ENCODE measurements at regions not wholly inside any gene's neighbourhood (a gene's known extent, or its start where the extent isn't known, plus 50 kb on each side); places are given as distances from the start of the nearest gene placed in this dataset.

- Histone ChIP-seq H3K27ac (no peak overlapping the region), H3K4me1 (no peaks in the 10 kb centered on the region), H3K36me3 (no peaks in the 10 kb centered on the region), H3K27me3 (no peaks in the 10 kb centered on the region), H3K9me3 (no peaks in the 10 kb centered on the region), H3K4me3 (no peak overlapping the region)
- DNase-seq = no peak
- no peak for TF ChIP-seq POLR2A (IDR thresholded peaks at IDR 0.05)
- TF ChIP-seq CTCF (IDR thresholded peaks at IDR 0.05 in 4 of 5, conservative IDR thresholded peaks at IDR 0.05 in 1 of 5) = no peak
- ATAC-seq = no peak
- in situ Hi-C loops (cut with MboI; ENCODE audit: low sequenced_read_pairs in 4 of 4) (no loop called here), intact Hi-C loops (cut with DNase I; ENCODE audit: low total_unique reads) (no loop called here)
These were observed 386.6 kb upstream of the THBS1 start for GRCh38 chr15:39194106-39194830.

- H3K4me3 ChIP-seq = no peak overlapping the region
- H3K27me3 ChIP-seq = no peaks in the 10 kb centered on the region
- H3K9me3 ChIP-seq = no peaks in the 10 kb centered on the region
- DNase-seq (no peak), ATAC-seq (no peak)
- no peaks in the 10 kb centered on the region for H3K36me3 ChIP-seq
- TF ChIP-seq CTCF (IDR thresholded peaks at IDR 0.05 in 4 of 5, conservative IDR thresholded peaks at IDR 0.05 in 1 of 5) (no peak), POLR2A (IDR thresholded peaks at IDR 0.05) (no peak)
- H3K27ac ChIP-seq = no peak overlapping the region
- in situ Hi-C loops (cut with MboI; ENCODE audit: low sequenced_read_pairs in 4 of 4) (no loop called here), intact Hi-C loops (cut with DNase I; ENCODE audit: low total_unique reads) (no loop called here)
- no peaks in the 10 kb centered on the region for H3K4me1 ChIP-seq
These were observed 384.9 kb upstream of the THBS1 start for GRCh38 chr15:39195961-39196486.

GRCh38 chr15:39198044-39199000, 382.6 kb upstream of the THBS1 start:
- H3K4me3 ChIP-seq = no peak overlapping the region
- H3K9me3 ChIP-seq = no peaks in the 10 kb centered on the region
- no peaks in the 10 kb centered on the region for H3K36me3 ChIP-seq
- no peak for DNase-seq
- intact Hi-C loops (cut with DNase I; ENCODE audit: low total_unique reads) = no loop called here
- TF ChIP-seq CTCF (IDR thresholded peaks at IDR 0.05 in 4 of 5, conservative IDR thresholded peaks at IDR 0.05 in 1 of 5) = no peak
- TF ChIP-seq POLR2A (IDR thresholded peaks at IDR 0.05) = no peak
- no peak for ATAC-seq
- H3K27me3 ChIP-seq = no peaks in the 10 kb centered on the region
- no peak overlapping the region for H3K27ac ChIP-seq
- no peaks in the 10 kb centered on the region for H3K4me1 ChIP-seq
- in situ Hi-C loops (cut with MboI; ENCODE audit: low sequenced_read_pairs in 4 of 4) = no loop called here

GRCh38 chr15:39199076-39199475, 381.8 kb upstream of the THBS1 start:
- Histone ChIP-seq H3K27me3 (no peaks in the 10 kb centered on the region), H3K36me3 (no peaks in the 10 kb centered on the region), H3K4me1 (no peaks in the 10 kb centered on the region), H3K27ac (no peak overlapping the region), H3K4me3 (no peak overlapping the region), H3K9me3 (no peaks in the 10 kb centered on the region)
- TF ChIP-seq CTCF (IDR thresholded peaks at IDR 0.05 in 4 of 5, conservative IDR thresholded peaks at IDR 0.05 in 1 of 5) = no peak
- no peak for TF ChIP-seq POLR2A (IDR thresholded peaks at IDR 0.05)
- ATAC-seq (no peak), DNase-seq (no peak)
- intact Hi-C loops (cut with DNase I; ENCODE audit: low total_unique reads) (no loop called here), in situ Hi-C loops (cut with MboI; ENCODE audit: low sequenced_read_pairs in 4 of 4) (no loop called here)
